Loucy (cell line): ENCODE measurements at regions not wholly inside any gene's neighbourhood (a gene's known extent, or its start where the extent isn't known, plus 50 kb on each side); places are given as distances from the start of the nearest gene placed in this dataset.

Experiments used
- CTCF ChIP-seq: fragments of 200-600 bp; sonication (generic); conservative IDR thresholded peaks from 2 replicates; pipeline ENCODE4 v1.5.1; 2014; ENCODE audit warnings: mild to moderate bottlenecking, antibody characterized with exemption, low read length
- EZH2phosphoT487 ChIP-seq: fragments of 200-600 bp; IDR thresholded peaks from 2 replicates; pipeline ENCODE4 v1.6.1; 2018; ENCODE audit warnings: antibody characterized with exemption, mild to moderate bottlenecking, moderate library complexity, borderline replicate concordance

- TF ChIP-seq CTCF (no peak), EZH2phosphoT487 (no peak)
These were observed 233.4 kb downstream of the BMP4 start for GRCh38 chr14:53723221-53723620.
